ENCODE measurements at regions not wholly inside any gene's neighbourhood (a gene's known extent, or its start where the extent isn't known, plus 50 kb on each side); places are given as distances from the start of the nearest gene placed in this dataset.
"Not testable (repeated sequence)": the region's sequence is repeated elsewhere in the genome, so short reads cannot be mapped to it uniquely, and the experiment has no call there.

DNA sequence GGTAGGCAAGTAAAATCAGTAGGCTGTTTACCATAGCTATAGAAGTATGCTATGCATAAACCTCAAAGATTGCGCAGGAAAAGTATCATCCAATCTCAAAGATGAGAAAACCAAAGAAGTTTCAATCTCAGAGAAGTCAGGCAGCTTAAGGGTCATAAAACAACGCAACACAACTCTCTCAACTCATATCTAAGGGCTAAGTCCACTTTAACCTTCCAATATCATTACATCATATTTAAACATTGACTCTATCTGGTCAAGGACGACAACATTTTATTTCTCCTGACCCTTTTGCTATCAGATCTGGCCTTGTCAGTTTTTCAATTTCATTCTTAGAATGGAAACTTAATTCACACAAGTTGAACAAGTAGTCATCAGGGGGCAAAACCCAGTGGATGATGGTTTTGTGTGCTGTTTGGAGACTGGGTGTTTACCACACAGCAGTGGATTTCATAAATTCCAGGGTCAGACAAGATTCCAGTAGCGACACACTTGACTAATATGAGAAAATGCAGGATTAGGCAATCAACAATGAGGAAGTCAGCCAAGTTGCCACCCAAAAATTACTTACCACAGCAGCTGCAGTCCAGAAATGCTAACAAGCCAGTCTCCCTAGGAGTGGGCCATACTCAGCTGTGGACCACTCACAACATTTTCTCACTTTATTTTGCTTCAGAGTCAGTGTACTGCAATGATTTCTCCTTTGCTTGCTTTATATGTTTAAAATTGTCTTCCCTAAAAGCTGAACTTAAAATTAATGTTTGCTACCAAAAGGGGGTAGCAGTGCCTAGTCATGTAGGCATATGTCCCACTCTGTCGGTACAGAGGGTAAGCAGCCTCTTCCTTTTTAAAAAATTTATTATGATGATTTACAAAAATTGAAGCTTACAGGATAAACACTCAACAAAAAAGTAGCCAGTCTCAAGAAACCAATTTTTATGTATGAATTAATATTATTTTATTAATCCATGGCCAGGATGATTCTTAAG lies 131.9 kb upstream of the NBPF9 start:
- not testable (repeated sequence) for DNase-seq

DNA sequence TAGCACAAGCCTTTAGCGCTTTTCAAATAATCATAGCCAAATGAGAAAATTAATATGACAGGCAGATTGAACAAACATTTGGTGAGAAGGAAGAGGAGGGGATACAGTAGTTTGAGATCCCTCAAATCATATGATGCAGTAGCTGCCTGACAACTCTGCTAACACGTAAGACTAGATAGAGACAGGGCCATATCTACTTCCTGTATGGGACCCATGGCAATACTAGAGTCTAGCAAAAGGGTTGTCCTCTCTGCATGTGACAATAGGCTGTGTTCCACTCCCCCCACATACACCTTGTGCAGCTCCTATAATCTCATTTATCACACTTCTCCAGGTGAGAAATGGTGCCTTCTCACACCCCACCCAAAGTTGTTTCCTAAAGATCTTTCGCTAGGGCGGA lies 134.2 kb upstream of the NBPF9 start:
- not testable (repeated sequence) for DNase-seq

DNA sequence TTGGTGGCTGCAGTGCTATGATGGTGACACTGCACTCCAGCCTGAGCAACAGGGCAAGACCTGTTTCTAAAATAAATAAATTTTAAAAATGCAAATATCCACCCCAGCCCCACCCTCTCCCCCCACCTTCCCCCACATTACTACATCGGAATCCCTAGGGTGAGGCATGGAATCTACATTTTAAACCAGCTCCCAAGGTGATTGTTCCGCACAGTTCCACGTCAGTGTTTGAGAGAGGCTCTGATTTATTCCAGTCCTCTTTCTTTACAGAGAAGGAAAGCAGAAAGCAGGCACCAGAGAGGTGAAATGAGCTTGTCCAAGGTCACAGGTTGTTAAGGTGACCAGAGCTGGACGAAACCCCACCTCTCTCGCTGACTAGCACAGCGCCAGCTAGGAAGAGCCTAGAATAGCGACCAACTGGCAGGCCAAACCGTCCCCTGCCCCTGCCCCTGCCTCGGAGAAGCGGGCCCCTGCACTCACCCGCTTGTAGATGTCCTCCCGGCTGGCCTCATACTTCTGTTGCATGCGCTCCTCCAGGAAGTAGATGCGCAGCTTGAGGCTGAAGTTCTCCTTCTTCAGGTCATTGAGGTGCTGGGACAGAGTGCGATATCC lies 136.7 kb upstream of the NBPF9 start:
- DNase-seq: not testable (repeated sequence)

DNA sequence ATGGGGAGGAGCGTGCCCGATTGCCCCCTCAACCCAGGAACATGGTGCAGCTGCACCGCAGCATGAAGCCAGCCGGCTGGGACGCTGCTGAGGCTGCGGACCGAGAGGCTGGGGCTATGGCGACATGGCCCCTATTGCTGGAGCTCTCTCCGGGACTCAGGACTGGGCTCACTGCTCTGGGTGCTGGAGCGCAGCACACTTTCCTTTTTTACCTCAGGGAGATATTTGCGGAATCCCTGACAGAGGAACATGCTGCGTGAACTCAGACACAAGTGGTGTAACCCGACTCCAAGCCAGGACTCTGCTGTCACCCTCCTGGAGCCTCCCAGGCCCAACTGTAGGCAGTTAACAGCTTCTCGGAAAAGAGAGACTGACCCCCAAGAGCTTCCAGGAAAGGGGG lies 137.2 kb upstream of the NBPF9 start:
- not testable (repeated sequence) for DNase-seq

DNA sequence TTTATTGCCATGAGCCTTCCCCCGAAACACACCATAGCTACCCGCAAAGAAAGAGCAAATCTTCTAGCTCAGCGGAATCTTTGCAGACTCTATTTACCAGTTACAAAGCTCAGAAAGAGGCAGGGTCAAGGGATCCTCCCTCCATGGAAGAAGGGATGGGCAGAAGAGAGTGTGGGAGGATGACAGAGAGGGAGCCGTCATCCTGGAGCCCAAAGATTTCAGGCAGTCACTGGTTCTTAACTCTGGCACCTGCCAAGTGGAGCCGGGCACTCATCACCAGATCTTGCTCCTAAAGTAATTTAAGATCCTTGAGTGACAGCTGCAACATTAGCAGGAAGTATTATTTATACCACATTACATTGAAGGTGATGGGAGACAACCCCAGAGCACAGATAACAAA lies 137.9 kb upstream of the NBPF9 start:
- not testable (repeated sequence) for DNase-seq

DNA sequence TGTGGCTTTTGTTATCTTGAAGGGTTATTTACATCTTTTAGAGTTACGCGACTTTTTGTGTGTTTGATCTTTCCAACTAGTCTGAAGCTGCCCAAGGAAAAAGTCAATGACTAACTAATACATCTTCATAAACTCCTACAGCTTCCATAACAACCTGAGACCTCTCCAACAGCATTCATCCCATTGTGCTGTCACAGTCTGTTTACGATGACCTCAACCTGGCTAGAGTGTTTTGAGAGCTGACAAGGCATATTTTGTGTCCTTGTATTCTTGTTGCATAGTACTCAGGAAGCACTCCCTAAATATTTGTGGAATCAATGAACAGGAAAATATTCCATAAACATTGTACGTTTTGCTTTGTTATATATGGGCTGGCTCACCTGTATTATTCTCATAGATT lies 140.2 kb upstream of the NBPF9 start:
- not testable (repeated sequence) for DNase-seq

DNA sequence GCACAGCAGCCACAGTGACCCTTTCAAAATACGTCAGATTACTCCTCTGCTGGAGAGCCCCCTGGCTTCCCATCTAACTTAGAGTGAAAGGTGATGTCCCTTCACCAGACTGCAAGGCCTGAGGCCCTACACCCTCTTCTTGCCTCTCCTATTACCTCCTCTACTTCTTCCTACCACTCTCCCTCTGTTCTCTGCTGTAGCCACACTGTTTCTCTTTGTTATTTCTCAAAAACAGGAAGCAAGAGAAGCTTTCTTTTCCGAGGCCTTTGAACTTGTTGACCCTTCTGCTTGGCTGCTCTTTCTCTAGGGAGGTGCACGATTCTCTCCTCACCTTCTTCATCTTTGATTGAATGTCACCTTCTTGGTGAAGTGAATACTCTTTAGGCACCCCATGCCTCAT lies 141.3 kb upstream of the NBPF9 start:
- DNase-seq: not testable (repeated sequence)

DNA sequence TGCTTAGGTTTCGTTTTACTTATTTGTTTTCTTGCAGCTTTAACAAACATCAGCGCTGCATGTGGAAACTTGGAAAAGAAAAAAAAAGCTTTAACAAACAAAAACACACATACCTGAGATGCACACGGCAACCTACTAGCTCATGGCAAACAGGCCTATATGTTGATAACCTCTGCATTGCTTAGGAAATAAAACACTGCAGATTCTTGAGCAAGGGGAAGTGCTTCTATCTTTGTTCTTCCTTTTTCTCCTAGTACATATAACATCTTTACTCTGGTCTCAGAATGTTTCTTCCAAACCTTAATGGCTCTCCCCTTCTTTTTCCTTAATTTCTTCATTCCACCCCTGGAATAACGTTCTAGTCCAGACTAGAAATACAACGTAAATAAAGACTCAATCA lies 142.9 kb upstream of the NBPF9 start:
- DNase-seq: not testable (repeated sequence)

DNA sequence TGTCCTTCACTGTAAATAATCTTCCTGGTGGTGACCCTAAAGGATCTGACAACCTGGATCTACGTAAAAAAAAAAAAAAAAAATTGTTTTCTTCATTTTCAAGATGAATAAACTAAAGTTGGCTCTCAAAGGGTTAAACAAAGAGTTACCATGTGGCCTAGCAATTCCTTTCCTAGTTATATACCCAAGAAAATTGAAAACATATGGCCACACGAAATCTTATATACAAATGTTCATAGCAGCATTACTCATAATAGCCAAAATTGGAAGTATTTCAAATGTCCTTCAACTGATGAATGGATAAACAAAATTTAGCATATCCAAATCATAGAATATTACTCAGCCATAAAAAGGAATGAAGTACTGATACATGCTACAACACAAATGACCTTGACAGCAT lies 145.3 kb upstream of the NBPF9 start:
- not testable (repeated sequence) for DNase-seq

DNA sequence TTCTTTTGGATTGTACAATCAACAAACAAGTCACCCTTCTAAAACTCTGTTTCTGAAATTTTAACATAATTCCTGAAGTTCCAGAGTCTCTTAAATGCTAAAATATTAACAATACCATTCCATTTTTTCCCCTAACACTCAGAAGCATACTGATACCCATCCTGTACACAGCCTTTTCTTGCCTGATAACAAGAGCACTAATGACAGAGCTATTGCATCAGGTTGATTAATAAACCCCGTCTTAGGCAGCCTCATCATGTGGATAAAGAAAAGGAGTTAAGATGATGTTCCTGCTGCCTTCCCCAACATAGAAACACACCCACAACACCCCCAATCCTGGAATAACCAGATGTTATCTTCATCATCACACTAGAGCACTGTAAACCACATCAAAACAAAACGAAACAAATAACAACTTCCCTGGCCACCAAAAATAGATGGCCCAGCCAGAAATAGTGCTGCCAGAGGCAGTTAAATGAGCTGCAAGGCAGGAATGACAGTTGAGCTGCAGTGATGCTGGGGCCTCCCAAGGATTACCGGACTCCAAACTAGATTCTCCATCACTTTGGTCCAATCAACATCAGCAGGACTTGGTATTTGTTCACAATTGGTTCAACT lies 146.6 kb upstream of the NBPF9 start:
- DNase-seq: not testable (repeated sequence)

DNA sequence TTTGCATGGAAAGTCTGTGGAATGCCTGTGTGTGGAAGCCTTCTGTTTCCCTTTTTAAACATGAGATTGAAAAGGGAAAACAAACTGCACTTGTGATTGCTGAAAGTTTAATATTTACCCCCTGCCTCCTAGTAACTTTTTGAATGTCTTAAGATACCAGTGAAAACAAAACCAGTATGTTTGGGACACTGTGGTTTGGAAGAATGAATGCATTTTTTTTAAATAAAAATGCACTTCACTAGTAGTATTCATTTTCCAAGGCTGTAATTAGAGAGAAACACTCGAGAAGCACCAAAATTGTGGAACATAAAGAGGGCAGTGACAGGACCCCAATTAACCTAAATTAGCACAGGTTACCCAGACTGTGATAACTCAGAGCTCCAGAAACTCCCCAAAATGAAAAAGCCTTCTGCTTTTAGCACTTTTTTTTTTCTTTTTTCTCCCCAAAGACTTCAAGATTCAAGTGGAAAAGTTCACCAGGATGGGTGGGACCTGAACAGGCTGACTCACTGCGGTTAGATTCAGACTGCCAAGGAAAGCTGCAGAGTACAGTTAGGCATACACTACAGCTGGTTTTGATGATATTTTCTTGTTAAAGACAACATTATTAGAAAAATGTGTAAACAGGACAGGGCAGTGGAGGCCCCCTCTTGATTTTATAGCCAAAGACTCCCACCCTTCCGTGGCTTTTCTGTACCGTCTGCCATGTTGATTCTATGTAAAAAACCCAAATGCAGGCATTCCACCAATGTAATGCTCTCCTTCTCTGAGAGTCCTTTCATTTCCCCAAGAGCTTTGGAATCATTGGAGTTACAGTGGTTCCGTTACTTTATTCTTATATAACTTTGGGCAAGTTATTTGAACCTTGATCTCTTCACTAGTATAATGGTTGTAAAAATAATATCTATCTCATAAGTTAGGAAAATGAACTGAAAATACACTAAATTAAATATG lies 151.8 kb upstream of the NBPF9 start:
- not testable (repeated sequence) for DNase-seq

DNA sequence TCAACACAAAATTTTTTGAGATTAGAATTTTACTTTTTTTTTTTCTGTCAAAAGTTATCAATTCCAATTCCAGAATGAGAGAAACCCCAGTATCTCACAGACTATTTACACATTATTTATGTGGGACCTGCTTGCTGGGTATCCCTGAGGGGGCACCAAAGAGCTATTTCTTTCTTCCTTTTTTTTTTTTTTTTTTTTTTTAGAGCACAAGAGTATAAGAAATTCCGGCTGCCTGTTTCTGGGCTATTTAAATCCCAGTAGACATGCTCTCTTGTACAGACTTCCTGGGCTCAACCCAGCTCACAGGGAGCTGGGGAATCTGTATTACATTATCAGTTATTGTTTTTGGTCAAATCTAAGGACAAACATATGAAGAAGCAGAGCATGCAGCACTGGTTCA lies 156.9 kb upstream of the NBPF9 start:
- DNase-seq: not testable (repeated sequence)

DNA sequence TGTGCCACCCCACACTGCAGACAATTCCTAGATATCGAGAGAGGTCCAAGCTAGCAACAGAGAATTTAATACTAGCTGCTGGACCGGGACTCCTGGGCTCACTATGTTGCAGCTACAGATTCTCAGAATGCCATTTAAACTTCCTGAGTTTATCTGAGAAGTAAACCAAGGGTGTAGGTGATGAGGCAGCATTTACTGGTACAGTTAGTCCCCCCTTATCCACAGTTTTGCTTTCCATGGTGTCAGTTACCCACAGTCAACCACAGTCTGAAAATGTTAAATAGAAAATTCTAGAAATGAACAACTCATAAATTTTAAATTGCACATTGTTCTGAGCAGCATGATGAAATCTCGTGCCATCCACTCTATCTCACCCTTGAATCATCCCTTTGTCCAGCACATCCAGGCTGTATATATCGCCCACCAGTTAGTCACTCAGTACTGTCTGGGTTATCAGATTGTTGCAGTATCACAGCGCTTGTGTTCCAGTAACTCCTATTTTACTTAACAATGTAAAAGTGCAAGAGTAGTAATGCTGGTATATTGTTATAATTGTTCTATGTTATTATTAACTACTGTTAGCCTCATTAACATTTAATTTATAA lies 157.5 kb upstream of the NBPF9 start:
- DNase-seq: not testable (repeated sequence)

DNA sequence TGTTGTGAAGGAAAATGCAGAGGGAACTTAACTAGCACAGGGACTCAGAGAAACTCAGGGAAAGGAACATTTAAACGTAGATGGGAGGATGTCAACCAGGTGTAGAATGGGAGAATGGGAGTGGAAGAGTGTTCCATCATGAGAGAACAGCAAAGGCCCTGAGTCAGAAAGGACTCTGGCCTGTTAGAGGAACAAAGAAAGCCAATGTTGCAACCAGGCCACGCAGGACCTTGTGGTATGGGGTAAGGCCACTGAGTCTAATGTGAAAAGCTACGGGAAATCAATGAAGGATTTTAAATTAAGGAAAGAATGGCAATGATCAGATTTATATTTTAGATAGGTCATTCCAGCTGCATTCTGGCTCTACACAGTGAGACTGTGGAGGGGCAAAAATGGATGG lies 163.9 kb upstream of the NBPF9 start:
- not testable (repeated sequence) for DNase-seq

DNA sequence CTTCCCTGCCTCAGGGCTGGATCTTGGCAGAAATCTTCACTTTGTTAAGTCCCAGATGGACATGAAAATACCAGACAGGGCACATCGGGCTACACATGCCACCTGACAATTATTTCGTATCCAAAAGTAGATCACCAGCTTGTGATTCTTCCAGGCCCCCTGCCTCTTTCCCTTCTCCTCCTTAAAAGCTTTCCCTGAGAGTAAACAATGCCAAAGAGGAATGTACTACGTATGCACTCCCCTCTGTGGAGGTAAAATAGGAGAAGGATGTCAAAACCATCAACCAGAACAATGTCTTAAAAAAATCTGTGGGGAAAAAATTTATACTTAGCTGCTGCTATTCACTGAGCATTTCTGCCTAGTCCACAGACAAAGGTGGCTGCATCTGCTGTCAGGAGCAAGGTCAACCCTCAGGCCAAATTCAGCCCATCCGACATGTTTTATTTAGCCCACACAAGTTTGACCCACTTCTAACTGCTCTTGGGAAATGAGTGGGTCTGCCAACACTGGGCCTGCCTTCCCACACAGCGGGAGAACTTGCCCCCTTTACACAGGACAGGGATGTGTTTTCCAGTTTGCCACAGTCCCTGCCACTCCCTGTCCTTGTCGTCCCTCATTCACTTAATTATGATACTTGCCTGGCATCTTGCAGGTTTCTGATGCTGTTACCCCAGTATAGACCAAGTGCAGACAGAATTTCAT lies 165.8 kb upstream of the NBPF9 start:
- not testable (repeated sequence) for DNase-seq

DNA sequence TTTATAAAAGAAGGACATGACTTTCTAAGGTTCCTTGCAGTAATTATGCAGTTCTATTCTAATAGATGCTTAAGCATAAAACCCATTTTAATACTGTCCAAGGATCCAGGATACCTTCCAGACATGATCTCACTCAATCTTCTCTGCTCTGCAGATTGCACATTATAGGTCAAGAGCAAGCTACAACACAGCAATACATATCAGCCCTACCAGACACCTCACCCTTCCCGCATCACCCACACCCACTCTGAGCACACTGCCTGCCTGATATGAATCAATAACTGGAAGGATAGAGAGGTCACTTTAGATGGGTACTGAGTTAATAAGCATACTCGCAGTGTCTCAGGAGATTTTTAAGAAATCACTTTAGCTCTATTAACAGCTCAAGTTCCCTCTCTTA lies 166.5 kb upstream of the NBPF9 start:
- not testable (repeated sequence) for DNase-seq

DNA sequence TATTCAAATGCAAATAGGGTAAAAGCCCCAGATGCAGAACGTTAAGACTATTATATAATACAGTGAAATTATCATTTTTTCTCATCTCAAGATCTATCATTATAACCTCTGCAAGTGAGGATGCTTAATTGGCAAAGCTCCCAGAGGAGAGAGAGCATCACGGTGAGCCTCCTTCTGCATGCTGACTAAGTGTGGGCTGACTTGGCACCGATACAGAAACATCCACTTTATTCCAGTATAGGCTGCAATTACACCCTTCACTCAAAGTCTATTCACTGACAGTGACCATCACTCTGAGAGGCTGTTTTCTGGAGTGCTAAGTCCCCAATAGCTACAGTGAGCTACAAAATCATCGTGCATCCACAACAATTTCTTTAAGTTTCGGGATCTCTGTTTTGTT lies 171.1 kb upstream of the NBPF9 start:
- not testable (repeated sequence) for DNase-seq

DNA sequence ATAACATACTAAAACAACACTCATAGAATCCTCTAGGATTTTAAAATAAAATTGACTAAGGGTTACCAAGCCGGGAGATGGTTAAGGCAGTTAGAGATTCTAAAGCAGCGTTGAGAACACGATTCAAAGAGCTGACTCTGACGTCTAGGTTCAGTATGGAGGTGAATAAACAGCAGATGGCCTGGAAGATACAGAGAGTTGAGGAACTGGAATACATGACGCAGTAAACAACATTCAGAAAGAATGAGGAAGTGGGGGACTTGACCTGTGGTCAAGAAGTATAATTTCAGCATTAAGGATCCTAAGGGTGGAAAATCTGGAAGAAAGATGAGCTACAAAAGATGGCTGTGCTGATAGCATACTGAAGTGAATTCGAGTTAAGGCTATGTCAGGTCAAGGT lies 172.5 kb upstream of the NBPF9 start:
- not testable (repeated sequence) for DNase-seq

DNA sequence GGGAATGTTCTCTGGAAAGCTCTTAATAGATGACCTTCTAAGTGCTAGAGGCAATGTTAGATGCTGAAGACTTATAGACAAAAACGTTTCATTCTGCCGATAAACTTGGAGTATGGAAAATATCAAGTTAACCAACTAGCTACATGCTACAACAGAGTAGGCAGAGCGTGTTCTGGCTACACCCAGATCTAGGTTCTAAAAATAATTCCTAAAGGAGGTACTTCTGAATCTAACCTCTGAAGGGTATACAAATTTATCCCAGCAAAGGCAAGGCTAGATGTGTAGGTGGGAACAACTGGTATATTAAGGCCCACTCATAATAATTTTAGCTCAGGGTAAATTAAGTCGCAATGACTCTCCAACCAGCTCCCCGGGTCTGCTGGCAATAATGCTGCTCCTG lies 173.1 kb upstream of the NBPF9 start:
- DNase-seq: not testable (repeated sequence)

DNA sequence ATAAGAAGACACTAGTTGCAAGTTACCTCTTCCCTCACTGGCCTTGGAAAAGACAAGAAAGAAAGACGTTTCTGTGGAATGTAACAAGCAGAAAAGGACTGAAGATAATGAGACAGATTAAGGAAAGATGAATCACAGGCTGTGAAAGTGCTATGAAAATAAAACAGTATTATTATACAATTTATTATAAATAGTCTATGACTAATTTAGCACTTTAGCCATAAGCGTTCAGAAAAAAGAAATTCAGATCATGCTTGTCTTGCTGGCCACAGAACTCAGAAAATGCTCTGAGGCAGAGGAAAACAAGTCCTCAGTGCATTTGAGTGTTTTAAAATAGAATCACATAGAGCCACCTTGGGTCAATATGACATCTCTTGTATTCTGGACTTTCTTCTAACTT lies 174.8 kb upstream of the NBPF9 start:
- not testable (repeated sequence) for DNase-seq

DNA sequence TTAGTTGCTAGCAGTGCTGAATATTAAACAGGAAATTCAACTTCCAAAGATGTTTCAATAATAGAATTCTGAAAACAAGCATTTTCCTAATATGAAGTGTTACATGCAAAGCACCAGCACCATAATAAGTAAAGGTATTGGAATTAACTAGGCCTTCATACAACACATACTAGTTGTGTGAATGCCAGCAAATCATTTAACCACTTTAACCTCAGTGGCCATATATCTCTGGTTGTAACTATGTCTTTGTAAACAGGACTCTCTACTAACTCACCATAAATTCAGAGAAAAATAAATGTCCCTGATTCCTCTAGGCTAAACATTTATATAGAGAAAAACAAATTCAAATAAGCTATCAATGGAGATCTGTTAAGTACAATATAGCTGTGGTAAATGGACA lies 175.7 kb upstream of the NBPF9 start:
- DNase-seq: not testable (repeated sequence)
